ENCODE measurements at regions not wholly inside any gene's neighbourhood (a gene's known extent, or its start where the extent isn't known, plus 50 kb on each side); places are given as distances from the start of the nearest gene placed in this dataset.

DNA sequence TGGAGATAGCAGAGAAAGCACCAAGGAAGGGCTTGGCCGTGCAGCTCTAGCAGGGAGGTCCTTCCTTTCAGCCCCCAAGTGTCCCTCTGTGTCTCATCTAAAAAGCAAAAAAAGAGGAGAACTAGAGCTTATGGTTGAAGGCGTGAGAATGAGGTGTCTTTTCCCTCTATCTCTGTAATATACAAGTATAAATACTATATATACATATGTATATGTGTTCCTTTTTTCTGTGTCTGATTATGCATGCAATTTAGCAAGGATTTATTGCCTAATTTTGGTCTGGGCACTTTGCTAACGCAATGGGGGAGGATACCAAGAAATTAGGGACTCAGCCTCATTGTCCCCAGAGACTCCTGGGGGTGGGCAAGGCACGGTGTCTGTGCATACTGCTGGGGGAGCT, 90.2 kb upstream of the CCL2 start:
- ATAC-seq (no peak), DNase-seq (no peak)
- Histone ChIP-seq H3K27me3 (peaks cover 0 to 57% of the 10 kb centered on the region in 2 donors), H3K27ac (no peak overlapping the region), H3K4me1 (no peaks in the 10 kb centered on the region), H3K9me3 (no peaks in the 10 kb centered on the region), H3K4me3 (no peak overlapping the region), H3K36me3 (no peaks in the 10 kb centered on the region)
- intact Hi-C loops (cut with DNase I) = no loop called here
- TF ChIP-seq CTCF (IDR thresholded peaks at IDR 0.05) = no peak

- H3K36me3 ChIP-seq = no peaks in the 10 kb centered on the region
- no peak overlapping the region for H3K4me3 ChIP-seq
- no peak for ATAC-seq
- H3K9me3 ChIP-seq = no peaks in the 10 kb centered on the region
- H3K27me3 ChIP-seq = peaks cover 0 to 41% of the 10 kb centered on the region in 2 donors
- intact Hi-C loops (cut with DNase I) = no loop called here
- no peak for DNase-seq
- H3K27ac ChIP-seq = no peak overlapping the region
- TF ChIP-seq CTCF (IDR thresholded peaks at IDR 0.05) = no peak
- H3K4me1 ChIP-seq = no peaks in the 10 kb centered on the region
Observed at GRCh38 chr17:34166352-34166751, 88.7 kb upstream of the CCL2 start.

DNA sequence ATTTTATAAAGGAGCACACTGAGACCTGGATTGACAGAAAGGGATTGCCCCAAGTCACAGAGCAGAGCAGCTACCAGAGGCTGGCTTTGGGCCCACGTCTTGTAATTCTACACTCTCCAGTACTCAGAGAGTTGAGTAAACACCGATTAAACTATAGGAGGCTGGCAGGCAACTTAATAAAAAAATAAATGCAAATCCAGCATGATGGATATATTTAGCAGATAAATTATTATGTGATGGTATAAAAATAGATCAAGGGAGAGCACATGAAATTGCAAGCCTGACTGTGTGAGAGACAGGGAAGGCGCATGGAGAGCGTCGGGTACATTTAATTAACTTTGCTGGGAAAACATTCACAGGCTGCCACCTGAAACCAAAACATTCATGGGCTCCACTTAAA, 87.7 kb upstream of the CCL2 start:
- Histone ChIP-seq H3K27me3 (peaks cover 0 to 32% of the 10 kb centered on the region in 2 donors), H3K4me3 (no peak overlapping the region), H3K36me3 (no peaks in the 10 kb centered on the region), H3K9me3 (no peaks in the 10 kb centered on the region), H3K27ac (no peak overlapping the region), H3K4me1 (peaks cover 0 to under 1% of the 10 kb centered on the region in 2 donors)
- intact Hi-C loops (cut with DNase I) = no loop called here
- ATAC-seq = peak; percentile 85
- no peak for TF ChIP-seq CTCF (IDR thresholded peaks at IDR 0.05)
- DNase-seq = peak in 1 of 4 donors; percentile 53

DNA sequence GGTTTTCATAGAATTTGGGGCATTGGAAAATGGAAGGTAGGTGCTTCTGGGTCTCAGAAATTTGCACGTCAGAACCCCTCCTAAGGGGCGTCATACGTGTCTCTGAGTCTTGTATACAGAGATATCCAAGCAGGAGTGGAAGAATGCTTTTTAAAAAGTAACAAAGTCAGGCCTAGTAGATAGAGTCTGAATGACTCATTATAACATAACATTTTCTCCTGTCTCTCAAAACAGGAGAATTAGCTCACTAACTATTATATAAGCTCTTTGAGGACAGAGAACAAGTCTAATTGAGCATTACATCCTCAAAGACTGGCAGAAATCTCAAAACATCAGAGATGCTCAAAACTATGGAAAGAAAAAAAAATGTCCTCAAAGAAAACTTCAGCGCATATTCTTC, 86.1 kb upstream of the CCL2 start:
- H3K4me3 ChIP-seq = no peak overlapping the region
- intact Hi-C loops (cut with DNase I) = no loop called here
- TF ChIP-seq CTCF (IDR thresholded peaks at IDR 0.05) = no peak

DNA sequence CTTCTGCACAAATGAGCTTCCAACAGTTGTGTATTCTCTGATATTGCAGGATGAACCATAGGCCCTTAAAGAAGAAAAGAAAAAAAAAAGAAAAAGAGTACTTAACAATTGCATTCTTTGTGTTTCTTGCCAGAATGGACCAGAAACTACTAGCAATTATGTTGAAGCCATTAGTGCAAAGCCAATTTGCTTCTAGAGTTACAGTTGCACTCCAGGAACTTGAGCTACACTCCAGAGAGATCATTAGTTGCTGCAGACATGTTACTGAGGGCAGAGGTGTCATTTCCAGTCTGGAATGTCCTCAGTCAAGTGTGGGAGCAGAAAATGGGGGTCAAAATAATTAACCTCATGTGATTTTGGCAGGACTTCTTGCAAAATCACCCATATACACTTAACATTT, 85.6 kb upstream of the CCL2 start:
- DNase-seq (no peak), ATAC-seq (no peak)
- H3K27me3 ChIP-seq = peaks cover 0 to 14% of the 10 kb centered on the region in 2 donors
- H3K27ac ChIP-seq = no peak overlapping the region
- no peak for TF ChIP-seq CTCF (IDR thresholded peaks at IDR 0.05)
- H3K4me3 ChIP-seq = no peak overlapping the region
- H3K36me3 ChIP-seq = no peaks in the 10 kb centered on the region
- intact Hi-C loops (cut with DNase I) = no loop called here
- H3K9me3 ChIP-seq = no peaks in the 10 kb centered on the region
- peaks cover 0 to 15% of the 10 kb centered on the region in 2 donors for H3K4me1 ChIP-seq

More for the DNA sequence above, 86.1 kb upstream of the CCL2 start:
- Histone ChIP-seq H3K4me1 (peaks cover 0 to 15% of the 10 kb centered on the region in 2 donors), H3K9me3 (no peaks in the 10 kb centered on the region), H3K36me3 (no peaks in the 10 kb centered on the region), H3K27me3 (peaks cover 0 to 18% of the 10 kb centered on the region in 2 donors), H3K27ac (no peak overlapping the region)
- no peak for ATAC-seq
- no peak for DNase-seq

All from left lung (tissue), 4 donors.